ENCODE measurements at regions not wholly inside any gene's neighbourhood (a gene's known extent, or its start where the extent isn't known, plus 50 kb on each side); places are given as distances from the start of the nearest gene placed in this dataset.

- TF ChIP-seq EZH2phosphoT487 (IDR thresholded peaks at IDR 0.05; ENCODE audit: insufficient read depth, low read depth) (no peak), EZH2 (IDR thresholded peaks at IDR 0.05; ENCODE audit: insufficient read depth, poor library complexity, severe bottlenecking) (no peak)
These were observed 98.4 kb downstream of the ZFP36L2 start for GRCh38 chr2:43127941-43128558.
